UCSD-AML1 (cell line): ENCODE measurements at regions not wholly inside any gene's neighbourhood (a gene's known extent, or its start where the extent isn't known, plus 50 kb on each side); places are given as distances from the start of the nearest gene placed in this dataset.

Experiments used
- DNase-seq: peaks from one replicate; lab custom pipeline; 2025; ENCODE audit not compliant: unreplicated experiment; lab: John Stamatoyannopoulos, UW

- DNase-seq, result no peak
These were observed 338.0 kb downstream of the MAN2A1 start for GRCh38 chr5:110027527-110028322.

- no peak for DNase-seq
These were observed 341.8 kb downstream of the MAN2A1 start for GRCh38 chr5:110031402-110032140.

- no peak for DNase-seq
These were observed 342.6 kb downstream of the MAN2A1 start for GRCh38 chr5:110032376-110032775.

GRCh38 chr5:110034056-110034600 lies 344.4 kb downstream of the MAN2A1 start:
- no peak for DNase-seq

GRCh38 chr5:110038297-110038997 lies 348.7 kb downstream of the MAN2A1 start:
- DNase-seq, result no peak

GRCh38 chr5:110040178-110040577 lies 350.5 kb downstream of the MAN2A1 start:
- DNase-seq, result no peak

- DNase-seq, result no peak
These were observed 353.3 kb downstream of the MAN2A1 start for GRCh38 chr5:110043025-110043424.

GRCh38 chr5:110045158-110045557 lies 355.4 kb downstream of the MAN2A1 start:
- no peak for DNase-seq

GRCh38 chr5:110048491-110048890 lies 358.8 kb downstream of the MAN2A1 start:
- DNase-seq, result no peak

- no peak for DNase-seq
These were observed 360.1 kb downstream of the MAN2A1 start for GRCh38 chr5:110049816-110050215.

- no peak for DNase-seq
These were observed 361.1 kb downstream of the MAN2A1 start for GRCh38 chr5:110050640-110051345.

GRCh38 chr5:110053205-110053604 lies 363.5 kb downstream of the MAN2A1 start:
- DNase-seq, result no peak

GRCh38 chr5:110053824-110054223 lies 364.1 kb downstream of the MAN2A1 start:
- no peak for DNase-seq

- DNase-seq, result peak; percentile 41
These were observed 364.5 kb downstream of the MAN2A1 start for GRCh38 chr5:110054240-110054639.

GRCh38 chr5:110055302-110055701 lies 365.6 kb downstream of the MAN2A1 start:
- no peak for DNase-seq

- no peak for DNase-seq
These were observed 366.9 kb downstream of the MAN2A1 start for GRCh38 chr5:110056580-110057114.

- DNase-seq, result no peak
These were observed 368.4 kb downstream of the MAN2A1 start for GRCh38 chr5:110058175-110058574.

- DNase-seq, result no peak
These were observed 372.5 kb downstream of the MAN2A1 start for GRCh38 chr5:110062246-110062645.

- no peak for DNase-seq
These were observed 374.2 kb downstream of the MAN2A1 start for GRCh38 chr5:110063640-110064602.
